Progenitor cell of endocrine pancreas (in vitro differentiated cells): ENCODE measurements at regions not wholly inside any gene's neighbourhood (a gene's known extent, or its start where the extent isn't known, plus 50 kb on each side); places are given as distances from the start of the nearest gene placed in this dataset.

Experiments used
- DNase-seq: peaks from one replicate; pipeline ENCODE4 v3.0.0; 2021; ENCODE audit warnings: low spot score; ENCODE audit not compliant: unreplicated experiment
- H3K27ac Mint-ChIP-seq: 2 replicates; pipeline ENCODE4 v1.8.0; 2021; ENCODE audit warnings: mild to moderate bottlenecking, moderate library complexity, mixed read lengths
- H3K27me3 Mint-ChIP-seq: 2 replicates; pipeline ENCODE4 v1.8.0; 2021; ENCODE audit warnings: mixed read lengths
- H3K36me3 Mint-ChIP-seq: 2 replicates; pipeline ENCODE4 v1.8.0; 2022; ENCODE audit warnings: mixed read lengths; ENCODE audit not compliant: insufficient read depth
- H3K4me1 Mint-ChIP-seq: 2 replicates; pipeline ENCODE4 v1.8.0; 2021; ENCODE audit warnings: low read depth, mixed read lengths
- H3K4me3 Mint-ChIP-seq: 2 replicates; pipeline ENCODE4 v1.8.0; 2021; ENCODE audit warnings: low read depth, mild to moderate bottlenecking, moderate library complexity, mixed read lengths
- H3K9me3 Mint-ChIP-seq: 2 replicates; pipeline ENCODE4 v1.8.0; 2021; ENCODE audit warnings: low read depth, mixed read lengths
- TF ChIP-seq, protein P1 (sequence below): fragments of 200-600 bp; sonication (generic); IDR thresholded peaks from one replicate; pipeline ENCODE4 v1.5.0; 2021; ENCODE audit warnings: antibody characterized with exemption, mild to moderate bottlenecking; ENCODE audit not compliant: unreplicated experiment

GRCh38 chr16:79365702-79366101 lies 234.8 kb downstream of the MAF start:
- TF ChIP-seq, protein P1, sequence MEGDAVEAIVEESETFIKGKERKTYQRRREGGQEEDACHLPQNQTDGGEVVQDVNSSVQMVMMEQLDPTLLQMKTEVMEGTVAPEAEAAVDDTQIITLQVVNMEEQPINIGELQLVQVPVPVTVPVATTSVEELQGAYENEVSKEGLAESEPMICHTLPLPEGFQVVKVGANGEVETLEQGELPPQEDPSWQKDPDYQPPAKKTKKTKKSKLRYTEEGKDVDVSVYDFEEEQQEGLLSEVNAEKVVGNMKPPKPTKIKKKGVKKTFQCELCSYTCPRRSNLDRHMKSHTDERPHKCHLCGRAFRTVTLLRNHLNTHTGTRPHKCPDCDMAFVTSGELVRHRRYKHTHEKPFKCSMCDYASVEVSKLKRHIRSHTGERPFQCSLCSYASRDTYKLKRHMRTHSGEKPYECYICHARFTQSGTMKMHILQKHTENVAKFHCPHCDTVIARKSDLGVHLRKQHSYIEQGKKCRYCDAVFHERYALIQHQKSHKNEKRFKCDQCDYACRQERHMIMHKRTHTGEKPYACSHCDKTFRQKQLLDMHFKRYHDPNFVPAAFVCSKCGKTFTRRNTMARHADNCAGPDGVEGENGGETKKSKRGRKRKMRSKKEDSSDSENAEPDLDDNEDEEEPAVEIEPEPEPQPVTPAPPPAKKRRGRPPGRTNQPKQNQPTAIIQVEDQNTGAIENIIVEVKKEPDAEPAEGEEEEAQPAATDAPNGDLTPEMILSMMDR: no peak
- Mint-ChIP-seq H3K27ac (no peak overlapping the region), H3K9me3 (peaks cover 3% of the 10 kb centered on the region), H3K4me1 (no peaks in the 10 kb centered on the region), H3K36me3 (no peaks in the 10 kb centered on the region), H3K4me3 (no peak overlapping the region), H3K27me3 (peaks cover 12% of the 10 kb centered on the region)
- no peak for DNase-seq

DNA sequence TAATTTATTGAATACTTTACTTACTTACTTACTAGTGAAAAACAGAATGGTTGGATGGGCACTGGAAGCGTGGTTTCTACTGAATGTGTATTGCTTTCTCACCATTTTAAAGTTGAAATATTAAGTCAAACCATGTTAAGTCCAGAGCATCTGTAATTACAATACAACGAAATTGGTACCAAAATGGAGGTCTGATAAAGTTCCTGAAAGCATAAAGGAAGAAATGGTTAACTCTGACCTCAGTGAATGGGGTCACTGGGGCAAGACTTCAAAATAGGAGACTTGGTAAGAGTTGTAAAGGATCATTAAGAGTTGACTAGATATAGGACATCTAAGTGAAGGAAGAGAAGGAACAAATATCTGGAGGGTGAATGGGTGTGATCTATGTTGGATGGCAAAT lies 237.1 kb downstream of the MAF start:
- Mint-ChIP-seq H3K4me1 (no peaks in the 10 kb centered on the region), H3K36me3 (no peaks in the 10 kb centered on the region), H3K27ac (no peak overlapping the region), H3K9me3 (peaks cover 3% of the 10 kb centered on the region), H3K4me3 (no peak overlapping the region), H3K27me3 (peaks cover 9% of the 10 kb centered on the region)
- TF ChIP-seq, protein P1: no peak
- DNase-seq: no peak

- Mint-ChIP-seq H3K4me1 (no peaks in the 10 kb centered on the region), H3K36me3 (no peaks in the 10 kb centered on the region), H3K4me3 (no peak overlapping the region), H3K27ac (no peak overlapping the region), H3K27me3 (peaks cover 9% of the 10 kb centered on the region), H3K9me3 (peaks cover 3% of the 10 kb centered on the region)
- DNase-seq: no peak
- TF ChIP-seq, protein P1: no peak
Measured at GRCh38 chr16:79363035-79363434, 237.5 kb downstream of the MAF start.

DNA sequence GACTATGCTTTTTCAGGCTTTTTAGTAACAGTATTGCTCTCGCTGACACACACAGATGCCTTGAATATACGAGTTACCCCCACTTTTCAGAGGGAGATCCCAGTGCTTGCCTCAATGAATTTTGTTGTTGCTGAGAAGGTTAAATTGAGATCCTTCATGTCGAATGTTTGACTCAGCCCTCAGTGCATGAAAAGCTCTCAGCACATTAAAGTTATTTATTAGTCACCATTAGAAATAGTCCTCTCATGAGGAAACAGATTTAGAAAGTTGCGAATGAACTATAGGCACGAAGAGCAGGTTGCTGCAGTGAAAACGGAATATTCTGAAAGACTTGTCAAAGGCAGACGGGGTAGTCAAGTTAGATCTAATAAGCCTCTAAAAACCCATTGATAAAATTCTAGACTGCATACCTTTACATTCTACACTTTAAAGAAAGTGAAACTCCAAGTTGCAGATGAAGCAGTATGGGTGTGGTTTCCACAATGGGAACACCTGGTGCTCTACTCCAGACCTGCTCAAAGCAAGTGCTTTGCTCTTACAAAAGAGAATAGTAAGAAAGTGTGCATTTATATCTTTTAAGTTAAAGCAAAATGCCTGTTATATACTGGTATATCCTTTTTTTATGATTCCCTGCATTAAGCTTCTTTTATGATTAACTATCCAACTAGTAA lies 238.1 kb downstream of the MAF start:
- TF ChIP-seq, protein P1: no peak
- H3K9me3 Mint-ChIP-seq: peaks cover 3% of the 10 kb centered on the region
- H3K27me3 Mint-ChIP-seq: peaks cover 9% of the 10 kb centered on the region
- no peaks in the 10 kb centered on the region for H3K36me3 Mint-ChIP-seq
- no peak for DNase-seq
- no peak overlapping the region for H3K4me3 Mint-ChIP-seq
- H3K4me1 Mint-ChIP-seq: peaks cover 2% of the 10 kb centered on the region
- H3K27ac Mint-ChIP-seq: no peak overlapping the region

GRCh38 chr16:79361132-79361751 lies 239.3 kb downstream of the MAF start:
- Mint-ChIP-seq H3K4me3 (no peak overlapping the region), H3K27me3 (peaks cover 11% of the 10 kb centered on the region), H3K36me3 (no peaks in the 10 kb centered on the region), H3K27ac (no peak overlapping the region), H3K9me3 (peaks cover 3% of the 10 kb centered on the region), H3K4me1 (peaks cover 2% of the 10 kb centered on the region)
- TF ChIP-seq, protein P1: no peak
- no peak for DNase-seq
